ENCODE measurements at regions not wholly inside any gene's neighbourhood (a gene's known extent, or its start where the extent isn't known, plus 50 kb on each side); places are given as distances from the start of the nearest gene placed in this dataset.

GRCh38 chr4:1480720-1481119 is 74.5 kb upstream of the NKX1-1 start (continued):
- no peak for TF ChIP-seq PATZ1 (CRISPR knock-in tag; IDR thresholded peaks at IDR 0.05; ENCODE audit: borderline replicate concordance)
- TF ChIP-seq CC2D1A (IDR thresholded peaks at IDR 0.05) = no peak
- no peak for TF ChIP-seq ZNF644 (tag; IDR thresholded peaks at IDR 0.05; ENCODE audit: low read depth)
- no peak for TF ChIP-seq ZNF232 (CRISPR knock-in tag; IDR thresholded peaks at IDR 0.05)
- no peak for TF ChIP-seq ZNF324 (CRISPR knock-in tag; IDR thresholded peaks at IDR 0.05)
- no peak for TF ChIP-seq XRCC3 (IDR thresholded peaks at IDR 0.05)
- TF ChIP-seq RFX1 (IDR thresholded peaks at IDR 0.05) = no peak
- no peak for TF ChIP-seq GTF2B (IDR thresholded peaks at IDR 0.05; ENCODE audit: extremely low read depth, insufficient read length)
- no peak for TF ChIP-seq ESRRB (CRISPR knock-in tag; IDR thresholded peaks at IDR 0.05; ENCODE audit: borderline replicate concordance)
- no peak for TF ChIP-seq EP300 (IDR thresholded peaks at IDR 0.05; ENCODE audit: low read length)
- TF ChIP-seq IFI16 (CRISPR knock-in tag; IDR thresholded peaks at IDR 0.05) = no peak
- no peak for TF ChIP-seq PTRF (tag; IDR thresholded peaks at IDR 0.05)

All from K562 (cell line).